Ovary (tissue), 3 donors: ENCODE measurements at regions not wholly inside any gene's neighbourhood (a gene's known extent, or its start where the extent isn't known, plus 50 kb on each side); places are given as distances from the start of the nearest gene placed in this dataset.

ENCODE experiments used
- POLR2A ChIP-seq: fragments of 450-650 bp; IDR thresholded peaks from one replicate; pipeline ENCODE4 v1.6.1; 2017; ENCODE audit warnings: antibody characterized with exemption, mild to moderate bottlenecking, moderate library complexity
- TF ChIP-seq, protein P1 (sequence below), 3 donors: fragments of 450-650 bp in 2 of 3; fragments of 200-600 bp in 1 of 3; IDR thresholded peaks; one replicate each; pipeline versions ENCODE4 v1.5.1 to v1.8.0; 2016 to 2022; ENCODE audit warnings: antibody characterized with exemption in 3 of 3, mild to moderate bottlenecking in 1 of 3
- donor health status: DM: no; HTN: no; CAD: no.

DNA sequence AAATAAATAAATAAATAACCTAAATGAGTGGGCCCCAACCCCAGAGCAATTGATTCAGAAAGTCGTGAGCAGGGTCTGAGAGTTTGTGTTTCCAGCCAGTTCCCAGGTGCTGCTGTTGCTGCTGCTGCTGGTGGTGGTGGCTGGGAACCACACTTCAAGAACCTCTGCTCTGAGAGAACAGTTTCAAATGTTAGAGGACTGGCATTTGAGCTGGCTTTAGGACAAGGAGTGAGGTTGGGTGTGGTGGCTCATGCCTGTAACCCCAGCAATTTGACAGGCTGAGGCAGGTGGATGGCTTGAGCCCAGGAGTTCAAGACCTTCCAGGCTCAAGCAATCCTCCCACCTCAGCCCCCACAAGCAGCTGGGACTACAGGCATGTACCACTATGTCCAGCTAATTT, 123.1 kb upstream of the UBE2E1 start:
- TF ChIP-seq, protein P1, sequence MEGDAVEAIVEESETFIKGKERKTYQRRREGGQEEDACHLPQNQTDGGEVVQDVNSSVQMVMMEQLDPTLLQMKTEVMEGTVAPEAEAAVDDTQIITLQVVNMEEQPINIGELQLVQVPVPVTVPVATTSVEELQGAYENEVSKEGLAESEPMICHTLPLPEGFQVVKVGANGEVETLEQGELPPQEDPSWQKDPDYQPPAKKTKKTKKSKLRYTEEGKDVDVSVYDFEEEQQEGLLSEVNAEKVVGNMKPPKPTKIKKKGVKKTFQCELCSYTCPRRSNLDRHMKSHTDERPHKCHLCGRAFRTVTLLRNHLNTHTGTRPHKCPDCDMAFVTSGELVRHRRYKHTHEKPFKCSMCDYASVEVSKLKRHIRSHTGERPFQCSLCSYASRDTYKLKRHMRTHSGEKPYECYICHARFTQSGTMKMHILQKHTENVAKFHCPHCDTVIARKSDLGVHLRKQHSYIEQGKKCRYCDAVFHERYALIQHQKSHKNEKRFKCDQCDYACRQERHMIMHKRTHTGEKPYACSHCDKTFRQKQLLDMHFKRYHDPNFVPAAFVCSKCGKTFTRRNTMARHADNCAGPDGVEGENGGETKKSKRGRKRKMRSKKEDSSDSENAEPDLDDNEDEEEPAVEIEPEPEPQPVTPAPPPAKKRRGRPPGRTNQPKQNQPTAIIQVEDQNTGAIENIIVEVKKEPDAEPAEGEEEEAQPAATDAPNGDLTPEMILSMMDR (IDR thresholded peaks at IDR 0.05): no peak
- no peak for TF ChIP-seq POLR2A
